22Rv1 (cell line): ENCODE measurements at regions not wholly inside any gene's neighbourhood (a gene's known extent, or its start where the extent isn't known, plus 50 kb on each side); places are given as distances from the start of the nearest gene placed in this dataset.

Experiments used
- H3K27ac ChIP-seq: fragments of 450-650 bp; 2 replicates; pipeline ENCODE4 v1.5.1; 2017
- ZFX ChIP-seq: fragments of 450-650 bp; IDR thresholded peaks from 2 replicates; pipeline ENCODE4 v1.6.1; 2017; ENCODE audit warnings: antibody characterized with exemption, borderline replicate concordance
- TF ChIP-seq, protein P1 (sequence below): fragments of 450-650 bp; IDR thresholded peaks from 2 replicates; pipeline ENCODE4 v1.5.1; 2017; ENCODE audit warnings: mild to moderate bottlenecking

DNA sequence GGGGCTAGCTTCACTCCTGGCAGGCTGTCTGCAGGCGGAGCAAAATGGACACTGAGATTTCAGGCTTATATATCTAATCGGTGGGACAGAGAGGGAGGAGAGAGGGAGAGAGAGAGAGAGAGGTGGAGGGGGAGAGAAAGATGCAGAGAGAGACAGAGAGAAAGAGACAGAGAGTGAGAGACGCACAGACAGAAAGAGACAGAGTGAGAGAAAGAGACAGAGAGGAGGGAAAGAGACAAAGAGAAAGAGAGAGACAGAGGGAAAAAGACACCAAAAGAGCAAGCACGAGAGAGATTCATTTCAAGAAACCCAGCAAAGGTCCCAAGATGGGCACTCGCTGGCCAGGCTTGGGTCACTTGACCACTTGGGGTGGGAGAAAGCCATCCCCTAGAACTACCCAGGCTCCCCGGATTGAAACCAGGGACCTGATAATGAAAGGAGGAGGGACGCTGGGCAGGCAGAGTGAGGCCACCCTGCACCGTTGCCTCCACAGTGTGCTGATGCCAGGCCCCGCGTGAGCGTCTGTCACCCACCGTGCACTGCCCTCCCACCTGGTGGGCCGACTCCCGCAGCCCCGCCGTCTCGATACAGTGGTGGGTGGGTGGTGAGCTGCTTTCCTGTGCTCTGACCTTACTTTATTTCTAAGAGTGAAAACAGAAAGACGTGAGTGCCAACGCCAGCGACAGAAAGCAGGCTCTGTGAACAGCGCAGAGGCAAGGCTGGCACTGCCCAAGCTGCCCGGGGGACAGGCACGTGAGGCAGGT lies 67.9 kb upstream of the SLCO4A1 start:
- no peak overlapping the region for H3K27ac ChIP-seq
- TF ChIP-seq, protein P1, sequence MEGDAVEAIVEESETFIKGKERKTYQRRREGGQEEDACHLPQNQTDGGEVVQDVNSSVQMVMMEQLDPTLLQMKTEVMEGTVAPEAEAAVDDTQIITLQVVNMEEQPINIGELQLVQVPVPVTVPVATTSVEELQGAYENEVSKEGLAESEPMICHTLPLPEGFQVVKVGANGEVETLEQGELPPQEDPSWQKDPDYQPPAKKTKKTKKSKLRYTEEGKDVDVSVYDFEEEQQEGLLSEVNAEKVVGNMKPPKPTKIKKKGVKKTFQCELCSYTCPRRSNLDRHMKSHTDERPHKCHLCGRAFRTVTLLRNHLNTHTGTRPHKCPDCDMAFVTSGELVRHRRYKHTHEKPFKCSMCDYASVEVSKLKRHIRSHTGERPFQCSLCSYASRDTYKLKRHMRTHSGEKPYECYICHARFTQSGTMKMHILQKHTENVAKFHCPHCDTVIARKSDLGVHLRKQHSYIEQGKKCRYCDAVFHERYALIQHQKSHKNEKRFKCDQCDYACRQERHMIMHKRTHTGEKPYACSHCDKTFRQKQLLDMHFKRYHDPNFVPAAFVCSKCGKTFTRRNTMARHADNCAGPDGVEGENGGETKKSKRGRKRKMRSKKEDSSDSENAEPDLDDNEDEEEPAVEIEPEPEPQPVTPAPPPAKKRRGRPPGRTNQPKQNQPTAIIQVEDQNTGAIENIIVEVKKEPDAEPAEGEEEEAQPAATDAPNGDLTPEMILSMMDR: no peak
- no peak for TF ChIP-seq ZFX

DNA sequence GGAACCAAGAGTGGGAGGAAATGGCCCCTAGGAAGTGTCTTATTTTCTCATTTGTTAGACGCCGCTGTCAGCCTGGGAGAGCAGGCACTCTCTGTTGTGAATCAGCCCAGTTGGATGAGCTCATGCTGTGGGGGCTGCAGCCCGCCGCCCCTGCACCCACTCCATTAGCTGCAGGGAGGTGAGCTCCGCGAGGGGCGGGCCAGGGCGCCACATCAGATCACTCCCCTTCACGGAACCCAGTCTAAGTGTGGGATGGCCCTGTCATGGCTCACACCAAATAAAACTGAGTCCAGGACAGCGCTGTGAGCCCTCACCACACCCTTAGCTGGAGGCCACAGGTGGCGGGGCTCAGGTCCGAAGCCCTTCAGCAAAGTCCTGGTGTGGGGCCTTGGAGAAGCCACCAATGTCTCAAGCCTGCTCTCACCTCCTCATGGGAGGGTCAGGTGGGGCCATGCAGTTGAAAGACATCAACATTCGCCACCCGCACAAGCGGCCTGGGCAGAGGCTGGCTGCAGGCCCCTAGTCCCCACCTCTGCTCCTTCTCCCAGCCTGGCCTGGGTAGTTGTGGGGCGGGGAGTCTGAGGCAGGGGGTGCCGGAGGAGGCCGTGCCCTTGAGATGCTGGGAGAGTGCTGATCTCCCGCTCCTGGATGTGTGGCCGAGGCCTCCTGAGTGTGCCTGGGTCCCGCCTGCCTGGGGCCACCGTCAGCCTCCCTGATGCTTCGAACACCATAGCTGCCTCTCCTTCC lies 66.2 kb upstream of the SLCO4A1 start:
- no peak overlapping the region for H3K27ac ChIP-seq
- TF ChIP-seq, protein P1: no peak
- TF ChIP-seq ZFX: no peak

DNA sequence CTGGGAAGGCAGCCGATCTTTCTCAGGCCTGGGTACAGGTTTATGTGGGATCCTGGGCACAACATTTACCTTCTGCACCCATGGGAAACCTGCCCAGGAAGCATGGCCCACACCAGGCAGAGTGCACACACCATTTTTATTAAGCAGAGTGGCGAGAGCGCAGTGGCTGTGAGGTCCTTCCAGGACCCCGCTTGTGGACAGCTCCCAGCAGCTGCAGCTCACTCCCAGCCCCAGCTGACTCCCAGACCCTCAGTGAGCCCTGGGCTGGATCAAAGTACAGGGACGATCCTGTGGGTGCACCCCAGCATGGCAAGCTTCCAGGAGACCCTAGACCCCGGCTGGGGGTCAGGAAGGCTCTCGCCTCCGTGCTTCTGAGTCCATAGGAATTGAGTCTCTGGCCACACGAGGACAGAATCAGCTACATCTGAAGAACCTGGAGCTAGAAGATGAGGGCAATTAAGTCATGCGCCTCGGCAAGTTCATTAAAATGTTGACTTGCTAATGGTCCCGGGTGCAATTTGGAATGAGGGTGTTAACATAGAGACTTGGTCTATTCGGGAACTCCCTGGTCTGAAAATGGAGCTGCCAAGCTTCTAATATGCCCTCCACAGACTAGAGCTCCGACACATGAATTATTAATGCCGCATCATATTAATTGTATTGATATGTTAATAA lies 65.4 kb upstream of the SLCO4A1 start:
- H3K27ac ChIP-seq: no peak overlapping the region
- no peak for TF ChIP-seq ZFX
- TF ChIP-seq, protein P1: no peak

DNA sequence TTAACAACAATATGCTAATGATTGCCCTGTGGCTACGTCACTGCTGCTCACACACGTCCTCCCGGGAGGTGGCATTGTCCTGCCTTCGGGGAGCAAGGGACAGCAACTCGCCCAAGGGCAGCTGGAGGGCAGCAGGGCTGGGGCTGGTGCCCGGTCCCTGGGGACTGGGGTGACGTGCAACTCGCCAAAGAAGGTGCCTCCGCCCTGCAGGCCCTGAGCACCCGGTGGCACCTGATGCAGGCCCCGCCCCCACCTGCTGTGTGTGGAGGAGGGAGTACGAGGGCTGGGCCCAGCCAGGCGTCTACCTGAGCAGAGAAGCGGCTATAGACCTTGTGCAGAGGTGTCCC lies 64.8 kb upstream of the SLCO4A1 start:
- TF ChIP-seq ZFX: no peak
- TF ChIP-seq, protein P1: peak; percentile 35
- H3K27ac ChIP-seq: no peak overlapping the region

DNA sequence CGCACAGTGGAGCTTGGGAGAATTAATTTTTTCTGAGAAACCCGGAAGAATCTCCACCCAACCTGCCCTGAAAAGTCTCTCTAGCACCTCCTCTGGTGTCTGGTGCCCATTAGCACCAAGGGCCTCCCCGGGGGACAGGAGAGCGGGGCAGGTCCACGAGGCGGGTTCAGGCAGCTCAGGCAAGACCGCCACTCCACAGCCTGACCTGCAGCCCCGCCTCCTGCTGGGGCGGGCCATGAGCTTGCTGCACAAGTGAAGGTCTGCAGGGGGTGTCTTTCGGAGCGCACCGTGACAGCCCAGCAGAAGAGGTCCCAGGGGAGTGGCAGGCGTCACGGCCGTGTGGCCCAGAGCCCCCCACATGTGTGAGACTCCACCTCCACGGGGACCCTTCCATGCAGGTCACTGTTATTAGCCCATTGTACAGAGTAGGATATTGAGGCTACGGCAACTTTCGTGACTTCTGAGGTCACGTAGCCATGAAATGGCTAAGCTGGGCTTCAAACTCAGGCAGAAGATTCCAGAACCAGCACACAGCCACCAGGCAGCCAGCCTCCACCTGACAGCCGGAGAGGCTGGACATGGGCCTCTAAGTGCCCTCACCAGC lies 63.9 kb upstream of the SLCO4A1 start:
- H3K27ac ChIP-seq: no peak overlapping the region
- TF ChIP-seq, protein P1: peak; percentile 25
- no peak for TF ChIP-seq ZFX

DNA sequence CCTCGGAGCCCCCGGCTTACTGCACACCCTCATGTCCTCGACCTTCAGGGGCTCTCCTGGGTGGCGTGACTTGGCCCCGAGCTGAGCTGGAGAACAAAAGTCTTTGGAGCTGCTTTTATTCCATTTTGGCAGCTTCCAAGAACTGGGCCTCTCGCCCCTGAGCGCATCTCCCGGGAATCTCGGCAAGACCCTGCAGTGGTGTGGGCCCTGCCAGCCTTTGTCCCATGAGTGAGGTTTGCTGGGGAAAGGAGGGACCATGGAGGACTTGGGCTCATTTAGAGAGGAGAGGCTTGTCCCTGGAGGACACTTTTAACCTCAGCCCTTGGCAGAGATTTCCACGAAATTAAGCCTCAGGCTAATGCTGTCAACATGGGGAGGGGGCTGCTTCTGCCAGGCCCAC lies 62.3 kb upstream of the SLCO4A1 start:
- TF ChIP-seq ZFX: no peak
- TF ChIP-seq, protein P1: no peak
- H3K27ac ChIP-seq: no peak overlapping the region
